GM12892 (cell line): ENCODE measurements at regions not wholly inside any gene's neighbourhood (a gene's known extent, or its start where the extent isn't known, plus 50 kb on each side); places are given as distances from the start of the nearest gene placed in this dataset.

Experiments used
- POLR2A ChIP-seq: IDR thresholded peaks from 2 replicates; pipeline ENCODE4 v1.6.1; 2011; ENCODE audit warnings: low read depth, low read length, control low read depth
- POLR2AphosphoS5 ChIP-seq: IDR thresholded peaks from 2 replicates; pipeline ENCODE4 v1.6.1; 2011; ENCODE audit warnings: low read depth, low read length, control low read depth
- TAF1 ChIP-seq: IDR thresholded peaks from 2 replicates; pipeline ENCODE4 v1.6.1; 2011; ENCODE audit warnings: low read depth, mild to moderate bottlenecking, control low read depth, low read length, borderline replicate concordance

- no peak for TF ChIP-seq POLR2A
- no peak for TF ChIP-seq POLR2AphosphoS5
- TF ChIP-seq TAF1 = no peak
Observed at GRCh38 chr13:38630780-38631179, 56.1 kb upstream of the FREM2 start.
